Ascending aorta (tissue), 2 donors: ENCODE measurements at regions not wholly inside any gene's neighbourhood (a gene's known extent, or its start where the extent isn't known, plus 50 kb on each side); places are given as distances from the start of the nearest gene placed in this dataset.

Experiments
- DNase-seq, 2 donors: peaks; one replicate each; pipeline ENCODE4 v3.0.0-alpha.2; 2019; ENCODE audit warnings: low spot score in 2 of 2
- H3K27ac ChIP-seq, 2 donors: fragments of 200-600 bp; sonication (generic); one replicate each; pipeline ENCODE4 v1.5.1; 2016 to 2017; ENCODE audit warnings: mild to moderate bottlenecking in 1 of 2
- H3K27me3 ChIP-seq: fragments of 200-600 bp; sonication (generic); one replicate; pipeline ENCODE4 v1.5.1; 2017
- H3K36me3 ChIP-seq, 2 donors: fragments of 200-600 bp; sonication (generic); one replicate each; pipeline ENCODE4 v1.5.1; 2016
- H3K4me1 ChIP-seq, 2 donors: fragments of 200-600 bp; sonication (generic); one replicate each; pipeline ENCODE4 v1.5.1; 2016 to 2017; ENCODE audit warnings: mild to moderate bottlenecking in 1 of 2
- H3K4me3 ChIP-seq, 2 donors: fragments of 200-600 bp; sonication (generic); one replicate each; pipeline ENCODE4 v1.5.1; 2016 to 2017; ENCODE audit warnings: mild to moderate bottlenecking in 1 of 2
- H3K9me3 ChIP-seq, 2 donors: fragments of 200-600 bp; sonication (generic); one replicate each; pipeline ENCODE4 v1.5.1; 2016
- CTCF ChIP-seq, 3 experiments: fragments of 200-600 bp in 2 of 3; fragments of 450-650 bp in 1 of 3; sonication (generic) in 2 of 3; IDR thresholded peaks; one replicate each; pipeline ENCODE4 v1.5.1; 2016 to 2019; ENCODE audit warnings: antibody characterized with exemption in 3 of 3, mild to moderate bottlenecking in 1 of 3, moderate library complexity in 1 of 3
- intact Hi-C: fragments of 100-400 bp; cut with DNase I; formaldehyde crosslinking; loops from one replicate; pipeline ENCODE4 v1.15.1; 2023

- H3K9me3 ChIP-seq: no peaks in the 10 kb centered on the region
- H3K4me1 ChIP-seq: no peaks in the 10 kb centered on the region
- intact Hi-C loops: no loop called here
- no peaks in the 10 kb centered on the region for H3K27me3 ChIP-seq
- DNase-seq: no peak
- H3K27ac ChIP-seq: no peak overlapping the region
- no peak overlapping the region for H3K4me3 ChIP-seq
- no peak for TF ChIP-seq CTCF (IDR thresholded peaks at IDR 0.05)
- H3K36me3 ChIP-seq: no peaks in the 10 kb centered on the region
Measured at GRCh38 chr1:193703121-193703520, 516.7 kb upstream of the B3GALT2 start.

- TF ChIP-seq CTCF (IDR thresholded peaks at IDR 0.05): no peak
- no peaks in the 10 kb centered on the region for H3K36me3 ChIP-seq
- H3K27me3 ChIP-seq: no peaks in the 10 kb centered on the region
- no peak for DNase-seq
- intact Hi-C loops: no loop called here
- no peaks in the 10 kb centered on the region for H3K4me1 ChIP-seq
- H3K4me3 ChIP-seq: no peak overlapping the region
- no peaks in the 10 kb centered on the region for H3K9me3 ChIP-seq
- no peak overlapping the region for H3K27ac ChIP-seq
Measured at GRCh38 chr1:193701759-193702158, 515.3 kb upstream of the B3GALT2 start.

GRCh38 chr1:193700710-193701355, 514.4 kb upstream of the B3GALT2 start:
- Histone ChIP-seq H3K36me3 (no peaks in the 10 kb centered on the region), H3K27ac (no peak overlapping the region), H3K4me3 (no peak overlapping the region), H3K27me3 (no peaks in the 10 kb centered on the region), H3K9me3 (no peaks in the 10 kb centered on the region), H3K4me1 (no peaks in the 10 kb centered on the region)
- intact Hi-C loops: no loop called here
- no peak for DNase-seq
- TF ChIP-seq CTCF (IDR thresholded peaks at IDR 0.05): no peak

GRCh38 chr1:193699261-193699660, 512.8 kb upstream of the B3GALT2 start:
- H3K27me3 ChIP-seq: no peaks in the 10 kb centered on the region
- H3K4me3 ChIP-seq: no peak overlapping the region
- no peaks in the 10 kb centered on the region for H3K9me3 ChIP-seq
- H3K4me1 ChIP-seq: no peaks in the 10 kb centered on the region
- no peaks in the 10 kb centered on the region for H3K36me3 ChIP-seq
- intact Hi-C loops: no loop called here
- H3K27ac ChIP-seq: no peak overlapping the region
- DNase-seq: no peak
- TF ChIP-seq CTCF (IDR thresholded peaks at IDR 0.05): no peak

GRCh38 chr1:193697776-193698175, 511.4 kb upstream of the B3GALT2 start:
- no peak for TF ChIP-seq CTCF (IDR thresholded peaks at IDR 0.05)

More at GRCh38 chr1:193697776-193698175, 511.4 kb upstream of the B3GALT2 start:
- H3K4me1 ChIP-seq: no peaks in the 10 kb centered on the region
- H3K36me3 ChIP-seq: no peaks in the 10 kb centered on the region
- intact Hi-C loops: no loop called here
- no peak overlapping the region for H3K4me3 ChIP-seq
- DNase-seq: no peak
- no peaks in the 10 kb centered on the region for H3K9me3 ChIP-seq
- H3K27me3 ChIP-seq: no peaks in the 10 kb centered on the region
- no peak overlapping the region for H3K27ac ChIP-seq
